ENCODE measurements at regions not wholly inside any gene's neighbourhood (a gene's known extent, or its start where the extent isn't known, plus 50 kb on each side); places are given as distances from the start of the nearest gene placed in this dataset.

GRCh38 chr18:54772056-54772455, 56.2 kb upstream of the RAB27B start:
- DNase-seq, result no peak

DNA sequence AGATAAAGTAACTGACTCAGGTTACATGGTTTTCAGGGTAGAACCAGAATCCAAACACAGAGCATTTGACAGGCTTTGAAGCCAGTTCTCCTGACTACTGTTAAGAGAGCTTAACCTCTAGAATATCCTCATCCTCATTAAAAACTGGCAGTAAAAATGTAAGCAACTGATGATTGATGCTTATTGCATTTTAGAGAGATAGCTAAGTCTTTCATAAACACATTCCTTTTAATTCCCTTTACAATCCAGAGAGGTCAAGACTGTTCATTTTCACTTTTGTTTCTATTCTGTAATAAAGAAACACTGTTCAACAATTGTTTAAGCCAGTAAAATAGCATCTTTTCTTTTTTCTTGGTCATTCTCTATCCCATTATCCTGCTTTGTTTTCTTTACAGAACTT, 53.9 kb upstream of the RAB27B start:
- no peak for DNase-seq

DNA sequence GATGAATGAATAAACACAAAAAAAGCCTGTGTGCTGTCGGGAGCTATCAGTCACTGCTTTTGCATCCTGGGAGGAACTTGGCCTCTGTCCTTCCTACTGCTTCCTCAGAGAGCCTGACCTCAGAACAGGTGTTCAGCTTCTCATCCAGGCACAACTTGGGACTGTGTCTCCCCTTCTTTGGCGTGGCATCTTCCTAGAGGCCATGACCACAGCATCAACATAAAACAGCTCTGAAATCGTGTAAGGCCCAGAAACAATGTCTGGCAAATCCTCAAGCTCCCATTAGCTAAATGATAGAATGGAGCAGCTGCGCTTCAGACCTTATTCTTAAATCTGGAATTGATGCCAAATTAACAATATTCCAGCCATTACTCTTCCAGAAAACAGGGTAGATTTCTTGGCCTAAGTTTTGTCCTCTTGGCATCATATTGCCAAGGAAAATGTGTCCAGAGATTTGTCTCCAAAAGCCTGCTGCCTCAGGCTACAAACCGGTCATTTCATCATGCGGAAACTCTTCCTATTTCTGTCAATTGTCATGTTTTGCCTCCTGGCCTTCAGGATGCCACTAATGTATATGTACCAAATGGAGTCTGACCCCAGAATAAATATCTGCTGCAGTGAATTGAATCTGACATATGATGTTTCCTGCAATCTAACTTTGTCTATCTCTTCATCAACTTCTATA, 53.2 kb upstream of the RAB27B start:
- DNase-seq, result peak; percentile 50

- no peak for DNase-seq
Observed at GRCh38 chr18:54775686-54776085, 52.6 kb upstream of the RAB27B start.

DNA sequence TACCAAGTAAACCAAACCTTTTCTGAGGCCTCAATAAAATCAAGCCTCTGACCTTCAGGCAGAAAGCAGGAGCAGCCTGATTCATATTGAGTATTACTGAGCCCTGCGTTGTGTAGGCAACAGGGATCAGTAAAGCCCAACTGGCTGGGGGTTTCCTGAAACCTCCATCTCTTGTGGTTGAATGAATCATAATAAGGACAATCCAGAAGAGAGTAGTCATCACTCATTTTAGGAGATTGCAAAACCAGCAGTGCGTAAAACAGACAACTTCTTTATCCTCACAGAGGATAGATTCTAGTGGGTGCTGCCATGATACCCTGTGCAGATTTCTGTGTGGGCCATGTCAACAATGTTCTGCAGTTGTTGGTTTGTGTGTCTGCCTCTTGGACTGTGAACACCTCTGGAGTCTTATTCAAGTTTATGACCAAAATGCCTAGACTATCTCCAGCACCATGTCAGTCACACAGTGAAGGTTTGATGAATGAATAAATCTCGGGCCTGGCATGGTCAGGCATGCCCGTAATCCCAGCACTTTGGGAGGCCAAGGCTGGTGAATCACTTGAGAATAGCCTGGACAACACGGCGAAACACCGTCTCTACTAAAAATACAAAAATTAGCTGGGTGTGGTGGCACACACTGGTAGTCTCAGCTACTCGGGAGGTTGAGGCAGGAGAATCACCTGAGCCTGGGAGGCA, 51.8 kb upstream of the RAB27B start:
- DNase-seq, result no peak

DNA sequence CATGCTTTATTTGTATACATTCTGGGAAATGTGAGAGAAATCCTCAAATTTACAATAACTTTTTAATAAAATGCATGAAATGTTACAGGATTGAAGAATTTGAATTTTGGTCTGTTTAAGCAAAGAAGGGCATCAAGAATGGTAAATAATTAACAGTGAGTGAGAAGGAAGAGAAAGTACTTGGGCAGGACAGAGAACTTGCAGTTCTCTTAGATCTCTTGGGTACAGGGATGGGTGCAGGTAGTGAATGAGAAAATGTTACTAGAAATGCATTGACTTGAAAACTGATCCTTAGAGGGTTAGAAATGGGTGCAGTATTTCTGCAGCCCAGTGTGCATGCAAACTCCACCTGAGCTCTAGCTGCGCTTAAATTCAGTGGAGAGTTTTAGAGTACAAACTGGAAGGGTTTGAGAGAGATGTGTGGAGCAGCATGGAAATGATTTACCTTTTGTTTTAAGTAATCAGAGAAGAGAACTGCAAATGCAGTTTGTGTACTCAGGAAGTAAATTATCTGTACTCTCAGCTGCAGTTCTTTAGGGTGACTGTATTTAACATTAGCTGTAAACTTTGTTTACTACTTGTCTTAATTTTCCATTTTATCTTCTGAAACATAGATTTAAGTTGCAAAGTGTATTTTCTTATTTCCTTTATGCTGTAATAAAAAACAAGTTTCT, 51.0 kb upstream of the RAB27B start:
- DNase-seq, result no peak

DNA sequence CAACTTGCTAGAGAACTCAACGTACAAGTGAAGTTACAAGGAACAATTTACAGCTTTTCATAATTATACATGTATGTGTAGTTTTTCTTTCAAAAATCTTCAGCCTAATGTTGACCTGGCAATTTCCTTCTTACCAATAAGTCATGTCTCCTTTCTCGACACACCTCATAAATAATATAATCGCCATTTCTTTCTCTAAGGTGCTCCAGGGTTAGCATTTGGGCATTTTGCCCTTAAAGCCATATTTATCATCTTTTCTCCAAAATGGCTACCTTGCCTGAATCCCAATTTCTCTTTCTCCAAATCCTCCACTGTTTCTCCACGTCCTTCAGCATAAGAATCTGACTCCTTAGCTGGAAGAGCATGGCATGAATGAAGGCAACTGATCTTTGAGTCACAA, 50.3 kb upstream of the RAB27B start:
- DNase-seq, result no peak
